HG02943 (cell line): ENCODE measurements at regions not wholly inside any gene's neighbourhood (a gene's known extent, or its start where the extent isn't known, plus 50 kb on each side); places are given as distances from the start of the nearest gene placed in this dataset.

Experiments
- ATAC-seq: cut with Tn5 transposase; IDR thresholded peaks from one replicate; pipeline ENCODE4 v1.9.1; 2021; ENCODE audit warnings: mild to moderate bottlenecking, low read depth, moderate library complexity; ENCODE audit not compliant: unreplicated experiment

DNA sequence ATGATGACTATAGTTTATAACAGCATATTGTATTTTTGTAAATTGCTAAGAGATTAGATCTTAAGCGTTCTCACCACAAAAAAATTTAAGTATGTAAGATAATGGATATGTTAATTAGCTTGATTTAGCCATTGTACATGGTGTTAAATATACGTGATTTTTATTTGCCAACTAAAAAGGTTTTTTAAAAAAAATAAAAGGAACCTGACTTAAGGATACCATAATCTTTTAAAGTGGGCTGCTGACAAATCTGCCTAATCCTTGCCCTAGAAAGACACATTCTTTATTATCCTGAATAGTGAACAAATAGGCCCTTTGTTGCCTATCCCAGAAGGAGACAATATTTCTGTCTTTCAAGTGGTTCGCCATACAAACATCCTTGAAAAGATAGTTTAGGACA lies 94.6 kb upstream of the FAM47C start:
- ATAC-seq = no peak

DNA sequence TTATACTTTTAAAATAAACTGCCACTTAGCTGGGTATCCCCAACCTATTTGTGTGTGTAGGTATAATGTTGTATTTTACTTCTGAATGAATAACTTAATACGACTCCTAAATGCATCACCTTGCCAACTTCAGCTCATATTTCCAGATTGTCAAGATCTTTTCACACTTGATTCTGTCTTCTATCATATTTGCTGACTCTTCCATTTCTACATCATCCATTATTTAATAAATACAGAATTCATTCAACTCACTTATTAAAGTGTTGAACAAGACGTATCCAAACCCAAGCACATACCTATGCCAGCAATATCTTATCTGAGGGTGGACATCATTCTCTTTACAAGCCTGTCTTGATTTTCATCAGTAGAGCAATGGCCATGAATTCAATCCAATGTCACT lies 91.2 kb upstream of the FAM47C start:
- ATAC-seq = no peak

DNA sequence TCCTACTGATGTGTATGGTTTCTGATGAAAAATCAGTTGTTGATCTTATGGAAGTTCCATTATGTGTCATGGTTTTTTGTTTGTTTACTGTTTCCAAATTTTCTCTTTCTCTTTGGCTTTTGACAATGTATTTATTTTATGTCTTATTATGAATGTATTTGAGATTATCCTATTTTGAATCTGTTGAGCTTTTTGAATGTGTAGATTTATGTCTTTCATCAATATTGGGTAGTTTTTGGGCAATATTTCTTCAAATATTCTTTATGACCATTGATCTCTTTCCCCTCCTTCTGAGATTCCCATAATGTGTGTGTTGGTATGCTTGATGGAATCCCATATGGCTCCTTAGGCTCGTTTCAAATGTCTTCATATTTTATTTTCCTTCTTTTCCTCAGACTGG lies 80.5 kb upstream of the FAM47C start:
- ATAC-seq = no peak

DNA sequence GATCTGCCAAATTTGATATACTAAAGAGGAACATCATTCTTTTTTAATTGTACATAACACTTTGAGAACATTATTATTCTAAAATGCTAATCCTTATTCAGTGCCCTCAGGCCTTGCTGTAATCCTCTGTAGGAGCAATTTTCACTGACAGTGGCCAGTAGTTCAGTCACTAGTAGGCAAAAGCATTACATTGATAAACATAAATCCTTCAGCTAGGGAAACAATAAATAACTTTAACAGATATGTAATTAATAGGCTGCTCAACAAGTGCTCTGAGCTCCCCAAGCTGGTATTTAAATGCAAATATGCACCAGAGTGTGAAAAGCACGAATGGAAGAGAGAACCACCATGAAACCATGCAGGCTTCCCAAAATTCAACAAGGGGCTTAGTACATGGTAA lies 77.7 kb upstream of the FAM47C start:
- no peak for ATAC-seq

DNA sequence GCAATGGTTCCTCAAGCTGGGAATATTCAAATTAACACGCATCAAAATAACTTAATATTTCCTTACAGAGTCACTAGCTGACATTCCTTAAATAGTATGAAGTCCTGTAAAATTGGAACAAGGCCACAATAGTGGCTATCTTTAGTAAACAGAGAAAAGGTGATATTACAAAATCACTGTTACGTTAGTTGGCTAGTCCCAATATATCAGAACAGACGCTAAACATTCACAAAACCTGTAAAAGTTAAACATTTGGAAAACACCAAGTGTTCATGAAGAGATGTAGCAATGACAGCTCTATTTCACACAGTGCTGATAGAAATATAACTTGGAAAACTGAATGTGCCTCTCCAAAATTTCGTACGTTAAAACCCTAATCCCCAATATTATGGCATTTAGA lies 61.0 kb upstream of the FAM47C start:
- ATAC-seq = no peak

DNA sequence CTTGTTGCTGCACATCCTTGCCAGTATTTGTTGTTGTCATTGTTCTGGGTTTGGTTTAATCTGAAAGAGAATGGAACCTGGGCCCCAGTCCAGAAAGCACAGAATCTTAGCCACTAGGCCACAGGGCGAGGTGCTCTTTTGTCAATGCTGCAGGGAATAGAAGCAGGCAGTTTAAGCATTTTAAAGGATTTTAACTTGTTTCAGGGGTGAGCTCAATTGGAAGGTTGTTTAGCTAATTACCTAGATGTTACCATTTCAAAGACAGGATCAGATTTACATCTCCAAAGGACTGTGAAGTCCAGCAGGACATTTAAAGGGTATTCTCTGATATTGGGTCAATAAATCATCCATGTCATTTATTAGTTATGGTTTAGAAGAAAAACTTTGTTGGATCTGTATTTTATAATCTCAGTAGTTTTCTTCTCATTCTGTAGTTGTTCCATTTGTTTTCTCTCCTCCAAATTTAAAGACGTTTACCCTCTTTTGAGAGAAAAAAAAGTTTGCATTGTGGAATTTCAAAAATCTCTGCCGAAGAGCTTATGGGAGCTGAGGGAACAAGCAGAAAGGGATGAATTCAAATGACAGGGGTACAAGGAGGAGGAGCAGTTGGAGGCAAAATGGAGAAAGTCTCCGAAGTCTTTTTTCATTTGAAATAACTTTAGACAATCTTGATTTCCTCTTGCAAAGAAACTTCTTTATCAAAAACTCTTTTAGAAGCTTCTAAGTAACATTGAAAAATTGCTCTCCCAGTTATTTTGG lies 57.5 kb upstream of the FAM47C start:
- ATAC-seq = no peak

DNA sequence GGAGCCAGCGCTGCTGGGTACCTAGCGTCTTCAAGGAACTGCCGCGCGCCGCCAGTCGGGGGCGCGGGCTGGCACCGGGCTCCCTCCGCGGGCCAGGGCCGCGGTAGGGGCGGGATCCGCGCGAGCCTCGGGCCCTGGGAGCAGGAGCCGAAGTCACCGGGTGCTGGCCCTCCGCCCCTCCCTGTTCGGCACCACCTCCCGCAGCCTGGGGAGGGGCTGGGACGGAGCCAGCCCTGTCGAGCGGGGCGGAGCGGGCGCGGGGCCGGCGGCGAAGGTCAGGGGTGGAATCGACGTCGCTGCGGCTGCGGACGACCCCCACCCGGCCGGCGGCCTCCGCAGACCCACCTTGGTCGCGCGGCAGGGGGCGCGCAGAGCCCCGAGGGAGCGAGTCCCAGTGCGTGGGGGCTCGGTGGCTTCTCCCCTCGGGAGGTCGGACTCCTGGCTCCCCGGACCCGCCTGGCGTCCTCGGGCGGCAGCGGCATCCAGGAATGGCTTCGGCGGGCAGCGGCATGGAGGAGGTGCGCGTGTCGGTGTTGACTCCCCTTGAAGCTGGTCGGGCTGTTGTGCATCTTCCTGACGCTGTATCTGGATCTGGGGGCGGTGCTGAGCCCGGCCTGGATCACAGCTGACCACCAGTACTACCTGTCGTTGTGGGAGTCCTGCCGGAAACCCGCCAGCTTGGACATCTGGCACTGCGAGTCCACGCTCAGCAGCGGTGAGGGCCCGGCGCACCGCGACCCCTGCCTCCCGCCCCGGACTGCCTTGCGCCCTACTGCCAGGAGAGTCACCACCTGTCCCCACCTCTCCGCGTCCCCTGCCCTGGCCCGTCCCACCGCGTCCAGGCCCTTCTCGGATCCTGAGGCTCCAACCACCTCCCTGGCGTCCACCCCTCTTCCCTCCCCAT lies 50.5 kb upstream of the FAM47C start:
- no peak for ATAC-seq
